Endothelial cell of umbilical vein (primary cell): ENCODE measurements at regions not wholly inside any gene's neighbourhood (a gene's known extent, or its start where the extent isn't known, plus 50 kb on each side); places are given as distances from the start of the nearest gene placed in this dataset.
A peak's percentile ranks its signal among the peaks of the same experiment; 100 is the strongest.

ENCODE experiments used
- BruUV-seq: library from RNA; stranded (reverse); fragments of 400-500 nt; replicated peaks from 2 replicates; lab custom pipeline; 2021; lab: Mats Ljungman, UMichigan
- CTCF ChIA-PET: fragments of 300-600, 350-600 bp; sonication (Branson Sonifier 250); formaldehyde crosslinking; loops from one replicate; lab custom pipeline; 2021; ENCODE audit warnings: antibody characterized with exemption, inconsistent platforms; lab: Charles Lee
- POLR2A ChIA-PET: fragments of 300-600, 350-600 bp; sonication (Branson Sonifier 250); formaldehyde crosslinking; loops from one replicate; lab custom pipeline; 2021; ENCODE audit warnings: antibody characterized with exemption, inconsistent platforms; lab: Charles Lee
- DNase-seq: peaks from one replicate; pipeline ENCODE4 v3.0.0-alpha.2; 2011; ENCODE audit warnings: low read depth, low spot score
- FAIRE-seq: peaks from 2 replicates; lab custom pipeline; 2011; peaks lifted over from hg19 to GRCh38; lab: Jason Lieb, UNC
- H2AFZ ChIP-seq: 2 replicates; pipeline ENCODE4 v1.6.0; 2012; ENCODE audit warnings: low read depth, low read length, control low read depth, inconsistent platforms
- H3K27ac ChIP-seq: 2 replicates; pipeline ENCODE4 v1.5.1; 2011; ENCODE audit warnings: low read depth, mild to moderate bottlenecking, control low read depth, low read length, moderate library complexity; ENCODE audit not compliant: insufficient read depth
- H3K27me3 ChIP-seq, 2 experiments: 2 replicates each; pipeline versions ENCODE4 v1.6.0 to v1.6.1; 2011; ENCODE audit warnings: low read length in 2 of 2, mixed read lengths in 1 of 2; ENCODE audit not compliant: control insufficient read depth in 2 of 2, insufficient read depth in 2 of 2
- H3K36me3 ChIP-seq, 2 experiments: 2 replicates in 1 of 2; 3 replicates in 1 of 2; pipeline ENCODE4 v1.5.1; 2011; ENCODE audit warnings: low read length in 2 of 2, mild to moderate bottlenecking in 1 of 2, moderate library complexity in 1 of 2; ENCODE audit not compliant: control insufficient read depth in 2 of 2, insufficient read depth in 2 of 2; ENCODE audit errors: extremely low read depth in 1 of 2
- H3K4me1 ChIP-seq: 3 replicates; pipeline ENCODE4 v1.5.1; 2011; ENCODE audit warnings: mild to moderate bottlenecking, low read length; ENCODE audit not compliant: control insufficient read depth, insufficient read depth; ENCODE audit errors: extremely low read depth
- H3K4me2 ChIP-seq: 2 replicates; pipeline ENCODE4 v1.6.1; 2011; ENCODE audit warnings: low read length, control low read depth, mixed read lengths; ENCODE audit not compliant: insufficient read depth
- H3K4me3 ChIP-seq, 3 experiments: fragments of 200-600 bp in 1 of 3; sonication (generic), shearing (Covaris generic) in 1 of 3; replicated peaks in 1 of 3; 2 replicates each; pipeline ENCODE4 v1.5.1; 2011 to 2016; ENCODE audit warnings: control low read depth in 3 of 3, low read length in 3 of 3, mild to moderate bottlenecking in 2 of 3, inconsistent platforms in 1 of 3, low read depth in 1 of 3, moderate library complexity in 1 of 3; ENCODE audit not compliant: insufficient read depth in 1 of 3
- H3K79me2 ChIP-seq: 2 replicates; pipeline ENCODE4 v1.6.0; 2012; ENCODE audit warnings: low read length, inconsistent platforms; ENCODE audit not compliant: control insufficient read depth, insufficient read depth
- H3K9ac ChIP-seq: replicated peaks from 2 replicates; pipeline ENCODE3; 2011; ENCODE audit warnings: low read length, control low read depth; ENCODE audit not compliant: insufficient read depth; ENCODE audit errors: extremely low read depth
- H3K9me1 ChIP-seq: replicated peaks from 3 replicates; pipeline ENCODE4 v1.6.0; 2011; ENCODE audit warnings: mild to moderate bottlenecking, low read length; ENCODE audit not compliant: control insufficient read depth, insufficient read depth; ENCODE audit errors: extremely low read depth
- H3K9me3 ChIP-seq: replicated peaks from 2 replicates; pipeline ENCODE4 v1.5.1; 2012; ENCODE audit warnings: low read length, inconsistent platforms; ENCODE audit not compliant: control insufficient read depth, insufficient read depth
- H4K20me1 ChIP-seq: replicated peaks from 2 replicates; pipeline ENCODE3; 2011; ENCODE audit warnings: mild to moderate bottlenecking, low read length; ENCODE audit not compliant: control insufficient read depth, insufficient read depth; ENCODE audit errors: extremely low read depth
- CTCF ChIP-seq, 2 donors: IDR thresholded peaks; 1 replicate in 1 of 2; 2 replicates in 1 of 2; pipeline ENCODE4 v1.5.1; 2011; ENCODE audit warnings: low read length in 2 of 2, mild to moderate bottlenecking in 2 of 2, moderate library complexity in 2 of 2, control low read depth in 1 of 2, inconsistent platforms in 1 of 2, low read depth in 1 of 2; ENCODE audit not compliant: insufficient read depth in 1 of 2; ENCODE audit errors: extremely low read depth in 1 of 2
- EZH2 ChIP-seq: IDR thresholded peaks from 2 replicates; pipeline ENCODE4 v1.6.1; 2012; ENCODE audit warnings: borderline replicate concordance, low read depth, mild to moderate bottlenecking, moderate library complexity, low read length, inconsistent platforms; ENCODE audit not compliant: severe bottlenecking
- FOS ChIP-seq: IDR thresholded peaks from 2 replicates; pipeline ENCODE4 v1.6.1; 2011; ENCODE audit warnings: mild to moderate bottlenecking, low read length, moderate library complexity, borderline replicate concordance; ENCODE audit not compliant: insufficient read depth
- GATA2 ChIP-seq: IDR thresholded peaks from 2 replicates; pipeline ENCODE4 v1.7.0; 2011; ENCODE audit warnings: low read depth, mild to moderate bottlenecking, moderate library complexity, mixed read lengths, low read length; ENCODE audit not compliant: insufficient read length, insufficient read depth
- JUN ChIP-seq: IDR thresholded peaks from 2 replicates; pipeline ENCODE4 v1.6.1; 2011; ENCODE audit warnings: borderline replicate concordance, low read depth; ENCODE audit not compliant: insufficient read length, insufficient read depth
- MAX ChIP-seq: IDR thresholded peaks from 2 replicates; pipeline ENCODE4 v1.6.1; 2011; ENCODE audit not compliant: insufficient read depth, insufficient read length
- MYC ChIP-seq: IDR thresholded peaks from one replicate; pipeline ENCODE4 v1.6.1; 2011; ENCODE audit warnings: mild to moderate bottlenecking, low read depth, low read length
- POLR2A ChIP-seq: IDR thresholded peaks from 2 replicates; pipeline ENCODE4 v1.6.1; 2012; ENCODE audit warnings: low read depth, mild to moderate bottlenecking, control low read depth, low read length
- POLR2AphosphoS5 ChIP-seq: IDR thresholded peaks from 2 replicates; pipeline ENCODE4 v1.6.1; 2012; ENCODE audit warnings: low read depth, mild to moderate bottlenecking, control low read depth, low read length, moderate library complexity; ENCODE audit not compliant: insufficient read depth
- dilution Hi-C: fragments of 300-500 bp; cut with MboI; formaldehyde crosslinking; loops from one replicate; pipeline ENCODE4 v1.15.0; 2019; ENCODE audit warnings: low sequenced_read_pairs; ENCODE audit not compliant: extremely low pct_ligation_motif_present
- intact Hi-C: fragments of 100-400 bp; cut with micrococcal nuclease; formaldehyde crosslinking; loops from one replicate; pipeline ENCODE4 v1.10.0; 2022

- H2AFZ ChIP-seq: peak overlapping the region; percentile 65
- peak overlapping the region; percentile 43 for H3K27ac ChIP-seq
- FAIRE-seq: peak; percentile 97
- peak overlapping the region; percentile 25 for H3K9ac ChIP-seq
- dilution Hi-C loops: no loop called here
- BruUV-seq: no TSS peak
- no peaks in the 10 kb centered on the region for H4K20me1 ChIP-seq
- intact Hi-C loops: loop anchor here (5.0 kb wide), 1 partner anchor 57 kb away; no protein-coding TSS in a partner anchor
- peak overlapping the region; percentile 70 for H3K4me2 ChIP-seq
- peak; percentile 94 for DNase-seq
- no peaks in the 10 kb centered on the region for H3K9me3 ChIP-seq
- H3K36me3 ChIP-seq: no peaks in the 10 kb centered on the region
- no peaks in the 10 kb centered on the region for H3K9me1 ChIP-seq
- no peaks in the 10 kb centered on the region for H3K79me2 ChIP-seq
- POLR2A ChIA-PET: no interaction called here
- H3K27me3 ChIP-seq: no peaks in the 10 kb centered on the region
- H3K4me1 ChIP-seq: peaks cover 15% of the 10 kb centered on the region
- peak overlapping the region in 1 of 3 experiments; percentile 14 for H3K4me3 ChIP-seq
- TF ChIP-seq JUN: peak; percentile 54
- peak; percentile 59 for TF ChIP-seq GATA2
- TF ChIP-seq MYC: no peak
- TF ChIP-seq FOS: peak; percentile 16
- TF ChIP-seq POLR2AphosphoS5: peak; percentile 30
- no peak for TF ChIP-seq MAX
- TF ChIP-seq EZH2: no peak
- TF ChIP-seq CTCF (IDR thresholded peaks at IDR 0.05; ENCODE audit: extremely low read depth in 1 of 2, insufficient read depth in 1 of 2, low read depth in 1 of 2, low read length in 2 of 2): no peak
- TF ChIP-seq POLR2A: no peak
- CTCF ChIA-PET: interaction anchor here (0.8 to 1.9 kb wide), 13 partner anchors 8 to 198 kb away, joined by 3 to 9 read pairs (median 4); a partner anchor contains a TSS
These were observed 95.9 kb upstream of the SPTBN1 start for GRCh38 chr2:54360055-54360792.
